IMR-90 (cell line): ENCODE measurements at regions not wholly inside any gene's neighbourhood (a gene's known extent, or its start where the extent isn't known, plus 50 kb on each side); places are given as distances from the start of the nearest gene placed in this dataset.

Experiments used
- ATAC-seq: fragments of 200-7000 bp; cut with Tn5 transposase; 2 replicates; pipeline ENCODE4 v1.9.1; 2020; ENCODE audit warnings: low read depth, mild to moderate bottlenecking, moderate library complexity
- BruUV-seq: library from RNA; stranded (reverse); fragments of 400-500 nt; replicated peaks from 2 replicates; lab custom pipeline; 2021; lab: Mats Ljungman, UMichigan
- CTCF ChIA-PET: fragments of 300-600 bp; formaldehyde crosslinking; extraction: SDS; loops from one replicate; lab custom pipeline; 2021; ENCODE audit warnings: antibody characterized with exemption; lab: Yijun Ruan, JAX
- POLR2A ChIA-PET: fragments of 300-600 bp; sonication (Branson Sonifier 250); formaldehyde crosslinking; loops from one replicate; lab custom pipeline; 2022; ENCODE audit warnings: antibody characterized with exemption; ENCODE audit not compliant: unreplicated experiment; lab: Charles Lee
- DNase-seq: peaks from one replicate; pipeline ENCODE4 v3.0.0; 2013
- H2AFZ ChIP-seq: replicated peaks from 2 replicates; pipeline ENCODE3; 2013; ENCODE audit warnings: low read length, mild to moderate bottlenecking; ENCODE audit not compliant: poor library complexity
- H2AK5ac ChIP-seq: 2 replicates; pipeline ENCODE4 v1.6.1; 2013; ENCODE audit warnings: low read depth, low read length, inconsistent platforms
- H2AK9ac ChIP-seq: replicated peaks from 2 replicates; pipeline ENCODE3; 2013; ENCODE audit warnings: mild to moderate bottlenecking, low read depth, low read length, moderate library complexity; ENCODE audit not compliant: poor library complexity
- H2BK120ac ChIP-seq: 2 replicates; pipeline ENCODE4 v1.6.1; 2013; ENCODE audit warnings: low read depth, low read length, inconsistent platforms
- H2BK15ac ChIP-seq: 3 replicates; pipeline ENCODE4 v1.6.1; 2013; ENCODE audit warnings: low read depth, low read length, inconsistent platforms
- H2BK20ac ChIP-seq: 2 replicates; pipeline ENCODE4 v1.6.1; 2013; ENCODE audit warnings: low read depth, mild to moderate bottlenecking, inconsistent platforms, low read length, moderate library complexity
- H2BK5ac ChIP-seq: 2 replicates; pipeline ENCODE4 v1.6.1; 2013; ENCODE audit warnings: mild to moderate bottlenecking, low read depth, low read length, inconsistent platforms; ENCODE audit not compliant: poor library complexity, severe bottlenecking
- H3K14ac ChIP-seq: replicated peaks from 2 replicates; pipeline ENCODE4 v1.6.1; 2013; ENCODE audit warnings: low read depth, low read length, inconsistent platforms
- H3K18ac ChIP-seq: 2 replicates; pipeline ENCODE4 v1.6.1; 2013; ENCODE audit warnings: low read depth, low read length, control low read depth
- H3K23ac ChIP-seq: 2 replicates; pipeline ENCODE4 v1.6.1; 2013; ENCODE audit warnings: low read depth, low read length, inconsistent platforms
- H3K27ac ChIP-seq: 2 replicates; pipeline ENCODE4 v1.5.1; 2013; ENCODE audit warnings: mild to moderate bottlenecking, control low read depth, low read length; ENCODE audit not compliant: insufficient read depth
- H3K27me3 ChIP-seq: 2 replicates; pipeline ENCODE4 v1.6.1; 2013; ENCODE audit warnings: low read length; ENCODE audit not compliant: control insufficient read depth, insufficient read depth
- H3K36me3 ChIP-seq: 2 replicates; pipeline ENCODE4 v1.6.1; 2013; ENCODE audit warnings: low read length, mixed read lengths; ENCODE audit not compliant: control insufficient read depth, insufficient read depth
- H3K4ac ChIP-seq: 2 replicates; pipeline ENCODE4 v1.6.1; 2013; ENCODE audit warnings: low read depth, low read length, inconsistent platforms
- H3K4me1 ChIP-seq: 2 replicates; pipeline ENCODE4 v1.6.1; 2013; ENCODE audit warnings: low read length, mixed read lengths; ENCODE audit not compliant: control insufficient read depth, insufficient read depth
- H3K4me2 ChIP-seq: 2 replicates; pipeline ENCODE4 v1.6.1; 2013; ENCODE audit warnings: low read depth, mild to moderate bottlenecking, control low read depth, low read length, moderate library complexity
- H3K4me3 ChIP-seq: 2 replicates; pipeline ENCODE4 v1.5.1; 2013; ENCODE audit warnings: low read depth, mild to moderate bottlenecking, control low read depth, low read length, moderate library complexity; ENCODE audit not compliant: insufficient read depth
- H3K56ac ChIP-seq: 2 replicates; pipeline ENCODE4 v1.6.1; 2013; ENCODE audit warnings: low read length, inconsistent platforms; ENCODE audit not compliant: insufficient read depth; ENCODE audit errors: extremely low read depth
- H3K79me1 ChIP-seq, 2 experiments: 2 replicates each; pipeline ENCODE4 v1.6.1; 2013; ENCODE audit warnings: low read length in 2 of 2, inconsistent platforms in 1 of 2, low read depth in 1 of 2
- H3K9ac ChIP-seq: 2 replicates; pipeline ENCODE4 v1.6.1; 2013; ENCODE audit warnings: low read depth, low read length, control low read depth
- H3K9me1 ChIP-seq: 2 replicates; pipeline ENCODE4 v1.6.1; 2013; ENCODE audit warnings: low read length, inconsistent platforms; ENCODE audit not compliant: insufficient read depth
- H3K9me3 ChIP-seq: 2 replicates; pipeline ENCODE4 v1.6.1; 2013; ENCODE audit warnings: low read length; ENCODE audit not compliant: control insufficient read depth, insufficient read depth
- H4K20me1 ChIP-seq: 2 replicates; pipeline ENCODE4 v1.6.1; 2013; ENCODE audit warnings: low read length, inconsistent platforms; ENCODE audit not compliant: insufficient read depth
- H4K5ac ChIP-seq: 2 replicates; pipeline ENCODE4 v1.6.1; 2013; ENCODE audit warnings: mild to moderate bottlenecking, low read depth, low read length, control low read depth
- H4K8ac ChIP-seq, 2 experiments: 2 replicates each; pipeline ENCODE4 v1.6.1; 2013; ENCODE audit warnings: low read depth in 2 of 2, low read length in 2 of 2, control low read depth in 1 of 2, inconsistent platforms in 1 of 2
- H4K91ac ChIP-seq: 2 replicates; pipeline ENCODE4 v1.6.1; 2013; ENCODE audit warnings: low read depth, low read length, inconsistent platforms; ENCODE audit not compliant: insufficient read depth
- CHD1 ChIP-seq: IDR thresholded peaks from 2 replicates; pipeline ENCODE4 v1.6.1; 2012; ENCODE audit warnings: low read depth, low read length, improper control_type of control experiment
- FOS ChIP-seq: fragments of 150-350 bp; IDR thresholded peaks from 2 replicates; pipeline ENCODE4 v1.6.1; 2016; ENCODE audit warnings: low read depth, low read length
- MAFK ChIP-seq: IDR thresholded peaks from 2 replicates; pipeline ENCODE4 v1.6.1; 2012; ENCODE audit warnings: low read depth, low read length, improper control_type of control experiment
- NFE2L2 ChIP-seq: fragments of 150-350 bp; IDR thresholded peaks from 2 replicates; pipeline ENCODE4 v1.6.1; 2016; ENCODE audit warnings: low read depth, mild to moderate bottlenecking, low read length
- SMC3 ChIP-seq: fragments of 150-350 bp; IDR thresholded peaks from 2 replicates; pipeline ENCODE4 v1.6.1; 2016; ENCODE audit warnings: low read depth, mild to moderate bottlenecking, antibody characterized with exemption, low read length, moderate library complexity
- USF2 ChIP-seq: fragments of 150-350 bp; IDR thresholded peaks from 2 replicates; pipeline ENCODE4 v1.6.1; 2017; ENCODE audit warnings: mild to moderate bottlenecking, antibody characterized with exemption, low read length, low read depth
- WGBS, 2 experiments: methylation state at CpG; one replicate each; pipeline versions ENCODE4 v1.1.5 to v1.1.7; 2013; ENCODE audit warnings: missing lambda C conversion rate in 2 of 2; ENCODE audit not compliant: insufficient read length in 1 of 2; ENCODE audit errors: extremely low coverage in 2 of 2; 5-methylcytosine and 5-hydroxymethylcytosine counted together
- dilution Hi-C: fragments of 300-500 bp; cut with HindIII; formaldehyde crosslinking; loops from one replicate; pipeline ENCODE4 v1.14.3; 2018; ENCODE audit warnings: low sequenced_read_pairs; ENCODE audit not compliant: unreplicated experiment
- in situ Hi-C: fragments of 300-500 bp; cut with MboI; formaldehyde crosslinking; loops from 3 replicates; pipeline ENCODE4 v1.14.3; 2019; ENCODE audit warnings: low sequenced_read_pairs, inconsistent platforms, mixed read lengths
- intact Hi-C: fragments of 100-400 bp; cut with micrococcal nuclease; formaldehyde crosslinking; loops from 2 replicates; pipeline ENCODE4 v1.10.0; 2022

- no CpG with 5 or more reads among the region's 8 CpGs for WGBS, 2 experiments
- no TSS peak for BruUV-seq
Measured at GRCh38 chr5:3995954-3996619, 400.5 kb downstream of the IRX1 start.

More at GRCh38 chr5:3995954-3996619, 400.5 kb downstream of the IRX1 start:
- Histone ChIP-seq H3K9me3 (peaks cover 39% of the 10 kb centered on the region), H3K36me3 (no peaks in the 10 kb centered on the region), H3K18ac (no peak overlapping the region), H2BK120ac (no peak overlapping the region), H2AFZ (no peak overlapping the region), H2AK5ac (no peak overlapping the region), H2BK20ac (no peak overlapping the region), H3K4me3 (no peak overlapping the region), H3K9me1 (no peaks in the 10 kb centered on the region), H2BK15ac (no peak overlapping the region), H3K79me1 (no peaks in the 10 kb centered on the region), H3K27ac (no peak overlapping the region), H4K8ac (no peak overlapping the region), H3K14ac (no peak overlapping the region), H4K91ac (no peak overlapping the region), H3K23ac (no peak overlapping the region), H3K9ac (no peak overlapping the region), H2AK9ac (no peak overlapping the region), H4K20me1 (no peaks in the 10 kb centered on the region), H3K56ac (no peak overlapping the region), H2BK5ac (no peak overlapping the region), H3K27me3 (no peaks in the 10 kb centered on the region), H3K4me2 (no peak overlapping the region), H3K4me1 (no peaks in the 10 kb centered on the region), H4K5ac (no peak overlapping the region), H3K4ac (no peak overlapping the region)
- no peak for ATAC-seq
- no peak for DNase-seq
- ChIA-PET POLR2A (no interaction called here), CTCF (no interaction called here)
- TF ChIP-seq USF2, result no peak
- no peak for TF ChIP-seq SMC3
- TF ChIP-seq MAFK, result no peak
- no peak for TF ChIP-seq CHD1
- TF ChIP-seq FOS, result no peak
- no peak for TF ChIP-seq NFE2L2
- dilution Hi-C loops, result no loop called here
- intact Hi-C loops, result no loop called here
- in situ Hi-C loops, result no loop called here
